GM12878 (cell line): ENCODE measurements at regions not wholly inside any gene's neighbourhood (a gene's known extent, or its start where the extent isn't known, plus 50 kb on each side); places are given as distances from the start of the nearest gene placed in this dataset.

ENCODE experiments used
- CTCF ChIP-seq, 3 experiments: IDR thresholded peaks in 2 of 3; conservative IDR thresholded peaks in 1 of 3; 2 replicates each; pipeline ENCODE4 v1.5.1; 2011; ENCODE audit warnings: low read depth in 3 of 3, low read length in 3 of 3, mild to moderate bottlenecking in 3 of 3, control low read depth in 2 of 3, moderate library complexity in 2 of 3, inconsistent platforms in 1 of 3, mixed read lengths in 1 of 3; ENCODE audit not compliant: control insufficient read depth in 2 of 3, insufficient read depth in 1 of 3; ENCODE audit errors: extremely low read depth in 1 of 3
- FOS ChIP-seq: IDR thresholded peaks from 3 replicates; pipeline ENCODE4 v1.6.1; 2011; ENCODE audit warnings: borderline replicate concordance; ENCODE audit not compliant: insufficient read length; ENCODE audit errors: extremely low read depth
- GABPA ChIP-seq: IDR thresholded peaks from 2 replicates; pipeline ENCODE4 v1.6.1; 2014; ENCODE audit warnings: antibody characterized with exemption, low read depth, mild to moderate bottlenecking, inconsistent platforms
- IKZF1 ChIP-seq: fragments of 450-650 bp; conservative IDR thresholded peaks from 2 replicates; pipeline ENCODE4 v1.6.1; 2017; ENCODE audit warnings: antibody characterized with exemption, mild to moderate bottlenecking
- NFYA ChIP-seq: IDR thresholded peaks from 2 replicates; pipeline ENCODE4 v1.6.1; 2011; ENCODE audit warnings: low read depth, mild to moderate bottlenecking, low read length, improper control_type of control experiment, borderline replicate concordance
- NR2C2 ChIP-seq: IDR thresholded peaks from 2 replicates; pipeline ENCODE4 v1.6.1; 2011; ENCODE audit warnings: borderline replicate concordance, low read depth; ENCODE audit not compliant: control insufficient read depth, insufficient read length
- POLR2A ChIP-seq: IDR thresholded peaks from 2 replicates; pipeline ENCODE4 v1.6.1; 2011; ENCODE audit warnings: low read depth, mild to moderate bottlenecking, low read length
- RAD21 ChIP-seq: IDR thresholded peaks from 2 replicates; pipeline ENCODE4 v1.6.1; 2011; ENCODE audit warnings: mild to moderate bottlenecking, low read depth, low read length, moderate library complexity; ENCODE audit not compliant: insufficient read depth
- RBBP5 ChIP-seq: fragments of 200-600 bp; sonication (generic); conservative IDR thresholded peaks from 2 replicates; pipeline ENCODE4 v1.6.1; 2016
- SUZ12 ChIP-seq: fragments of 200-600 bp; sonication (generic); IDR thresholded peaks from one replicate; pipeline ENCODE4 v1.6.1; 2018; ENCODE audit warnings: antibody characterized with exemption, mild to moderate bottlenecking; ENCODE audit not compliant: unreplicated experiment
- TARDBP ChIP-seq: IDR thresholded peaks from 2 replicates; pipeline ENCODE4 v1.6.1; 2016; ENCODE audit warnings: borderline replicate concordance
- ZNF274 ChIP-seq: IDR thresholded peaks from one replicate; pipeline ENCODE4 v1.8.0; 2011; ENCODE audit not compliant: insufficient read length, insufficient read depth
- TF ChIP-seq, protein P1 (sequence below): IDR thresholded peaks from 2 replicates; pipeline ENCODE4 v1.6.1; 2012; ENCODE audit warnings: mild to moderate bottlenecking, low read depth, low read length
- TF ChIP-seq, protein P2 (sequence below): IDR thresholded peaks from 2 replicates; pipeline ENCODE4 v1.6.1; 2011; ENCODE audit warnings: low read depth, low read length, improper control_type of control experiment, borderline replicate concordance

DNA sequence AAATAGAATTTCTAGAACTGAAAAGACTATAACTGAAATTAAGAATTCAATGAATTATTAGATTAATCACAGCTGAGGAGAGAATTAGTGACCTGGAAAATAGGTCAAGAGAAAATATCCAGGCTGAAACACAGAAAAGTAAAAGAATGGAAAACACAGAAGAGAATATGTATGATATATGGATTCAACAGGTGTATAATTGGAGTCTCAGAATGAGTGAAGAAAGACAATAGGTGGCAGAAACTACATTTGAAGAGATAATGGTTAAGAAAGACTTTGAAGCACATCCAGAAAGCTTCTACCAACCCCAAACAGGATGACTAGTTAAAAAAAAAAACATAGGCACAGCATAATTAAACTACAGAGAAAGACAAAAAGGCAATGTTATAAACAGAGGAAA is 196.2 kb upstream of the ASCC3 start:
- TF ChIP-seq RBBP5: no peak
- no peak for TF ChIP-seq FOS
- no peak for TF ChIP-seq POLR2A
- no peak for TF ChIP-seq SUZ12
- no peak for TF ChIP-seq GABPA
- TF ChIP-seq NR2C2: no peak
- TF ChIP-seq, protein P1, sequence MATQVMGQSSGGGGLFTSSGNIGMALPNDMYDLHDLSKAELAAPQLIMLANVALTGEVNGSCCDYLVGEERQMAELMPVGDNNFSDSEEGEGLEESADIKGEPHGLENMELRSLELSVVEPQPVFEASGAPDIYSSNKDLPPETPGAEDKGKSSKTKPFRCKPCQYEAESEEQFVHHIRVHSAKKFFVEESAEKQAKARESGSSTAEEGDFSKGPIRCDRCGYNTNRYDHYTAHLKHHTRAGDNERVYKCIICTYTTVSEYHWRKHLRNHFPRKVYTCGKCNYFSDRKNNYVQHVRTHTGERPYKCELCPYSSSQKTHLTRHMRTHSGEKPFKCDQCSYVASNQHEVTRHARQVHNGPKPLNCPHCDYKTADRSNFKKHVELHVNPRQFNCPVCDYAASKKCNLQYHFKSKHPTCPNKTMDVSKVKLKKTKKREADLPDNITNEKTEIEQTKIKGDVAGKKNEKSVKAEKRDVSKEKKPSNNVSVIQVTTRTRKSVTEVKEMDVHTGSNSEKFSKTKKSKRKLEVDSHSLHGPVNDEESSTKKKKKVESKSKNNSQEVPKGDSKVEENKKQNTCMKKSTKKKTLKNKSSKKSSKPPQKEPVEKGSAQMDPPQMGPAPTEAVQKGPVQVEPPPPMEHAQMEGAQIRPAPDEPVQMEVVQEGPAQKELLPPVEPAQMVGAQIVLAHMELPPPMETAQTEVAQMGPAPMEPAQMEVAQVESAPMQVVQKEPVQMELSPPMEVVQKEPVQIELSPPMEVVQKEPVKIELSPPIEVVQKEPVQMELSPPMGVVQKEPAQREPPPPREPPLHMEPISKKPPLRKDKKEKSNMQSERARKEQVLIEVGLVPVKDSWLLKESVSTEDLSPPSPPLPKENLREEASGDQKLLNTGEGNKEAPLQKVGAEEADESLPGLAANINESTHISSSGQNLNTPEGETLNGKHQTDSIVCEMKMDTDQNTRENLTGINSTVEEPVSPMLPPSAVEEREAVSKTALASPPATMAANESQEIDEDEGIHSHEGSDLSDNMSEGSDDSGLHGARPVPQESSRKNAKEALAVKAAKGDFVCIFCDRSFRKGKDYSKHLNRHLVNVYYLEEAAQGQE: no peak
- no peak for TF ChIP-seq CTCF (IDR thresholded peaks at IDR 0.05 in 2 of 3, conservative IDR thresholded peaks at IDR 0.05 in 1 of 3; ENCODE audit: control insufficient read depth in 2 of 3, extremely low read depth in 1 of 3, insufficient read depth in 1 of 3, low read depth in 3 of 3, low read length in 3 of 3)
- no peak for TF ChIP-seq NFYA
- no peak for TF ChIP-seq TARDBP
- no peak for TF ChIP-seq RAD21
- no peak for TF ChIP-seq IKZF1
- TF ChIP-seq ZNF274: no peak
- TF ChIP-seq, protein P2, sequence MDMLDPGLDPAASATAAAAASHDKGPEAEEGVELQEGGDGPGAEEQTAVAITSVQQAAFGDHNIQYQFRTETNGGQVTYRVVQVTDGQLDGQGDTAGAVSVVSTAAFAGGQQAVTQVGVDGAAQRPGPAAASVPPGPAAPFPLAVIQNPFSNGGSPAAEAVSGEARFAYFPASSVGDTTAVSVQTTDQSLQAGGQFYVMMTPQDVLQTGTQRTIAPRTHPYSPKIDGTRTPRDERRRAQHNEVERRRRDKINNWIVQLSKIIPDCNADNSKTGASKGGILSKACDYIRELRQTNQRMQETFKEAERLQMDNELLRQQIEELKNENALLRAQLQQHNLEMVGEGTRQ: no peak
